A673 (cell line): ENCODE measurements at regions not wholly inside any gene's neighbourhood (a gene's known extent, or its start where the extent isn't known, plus 50 kb on each side); places are given as distances from the start of the nearest gene placed in this dataset.

ENCODE experiments used
- BruUV-seq: library from RNA; stranded (reverse); fragments of 400-500 nt; replicated peaks from 2 replicates; lab custom pipeline; 2021; lab: Mats Ljungman, UMichigan
- CTCF ChIA-PET: fragments of 300-600 bp; sonication (Branson Sonifier 250); formaldehyde crosslinking; loops from one replicate; lab custom pipeline; 2022; ENCODE audit warnings: antibody characterized with exemption; lab: Charles Lee
- POLR2A ChIA-PET: fragments of 300-600 bp; sonication (Branson Sonifier 250); formaldehyde crosslinking; loops from one replicate; lab custom pipeline; 2022; ENCODE audit warnings: antibody characterized with exemption; ENCODE audit not compliant: low non-redundant PET; lab: Charles Lee
- DNase-seq: peaks from one replicate; pipeline ENCODE4 v3.0.0-alpha.2; 2015; ENCODE audit warnings: low spot score
- H3K27ac ChIP-seq: fragments of 200-600 bp; sonication (generic); 2 replicates; pipeline ENCODE4 v1.5.1; 2016; ENCODE audit warnings: mixed run types, low read depth, mild to moderate bottlenecking, mixed read lengths, antibody characterized with exemption, low read length; ENCODE audit not compliant: poor library complexity, severe bottlenecking
- H3K27me3 ChIP-seq: fragments of 200-600 bp; sonication (generic); replicated peaks from 2 replicates; pipeline ENCODE4 v1.6.1; 2017; ENCODE audit warnings: mixed run types, low read depth, mild to moderate bottlenecking, mixed read lengths, antibody characterized with exemption, low read length; ENCODE audit not compliant: insufficient read depth, poor library complexity
- H3K36me3 ChIP-seq: fragments of 200-600 bp; sonication (generic); 2 replicates; pipeline ENCODE4 v1.6.1; 2016; ENCODE audit warnings: mixed run types, mild to moderate bottlenecking, mixed read lengths, antibody characterized with exemption, low read length; ENCODE audit not compliant: insufficient read depth, poor library complexity, severe bottlenecking
- H3K4me1 ChIP-seq: fragments of 200-600 bp; sonication (generic); 2 replicates; pipeline ENCODE4 v1.6.1; 2017; ENCODE audit warnings: mixed run types, mild to moderate bottlenecking, mixed read lengths, antibody characterized with exemption, low read length; ENCODE audit not compliant: insufficient read depth, poor library complexity, severe bottlenecking
- H3K4me3 ChIP-seq: fragments of 200-600 bp; sonication (generic); 2 replicates; pipeline ENCODE4 v1.5.1; 2016; ENCODE audit warnings: low read depth, mixed run types, mild to moderate bottlenecking, mixed read lengths, low read length; ENCODE audit not compliant: poor library complexity, severe bottlenecking
- H3K9me3 ChIP-seq: fragments of 200-600 bp; sonication (generic); 2 replicates; pipeline ENCODE4 v1.6.1; 2016; ENCODE audit warnings: mixed run types, low read depth, mild to moderate bottlenecking, mixed read lengths, antibody characterized with exemption, low read length; ENCODE audit not compliant: poor library complexity, severe bottlenecking
- CTCF ChIP-seq: fragments of 300-800, 200-600 bp; sonication (generic); conservative IDR thresholded peaks from 2 replicates; pipeline ENCODE4 v1.5.1; 2017; ENCODE audit warnings: low read depth, mild to moderate bottlenecking, antibody characterized with exemption, low read length, moderate library complexity, mixed read lengths
- EZH2 ChIP-seq: fragments of 200-600 bp; sonication (generic); IDR thresholded peaks from 2 replicates; pipeline ENCODE4 v1.6.1; 2017; ENCODE audit warnings: borderline replicate concordance, low read depth, mild to moderate bottlenecking, mixed read lengths, antibody characterized with exemption, low read length; ENCODE audit not compliant: poor library complexity, severe bottlenecking
- intact Hi-C: fragments of 100-400 bp; cut with micrococcal nuclease; formaldehyde crosslinking; loops from one replicate; pipeline ENCODE4 v1.10.0; 2022; ENCODE audit not compliant: unreplicated experiment

GRCh38 chr11:116177521-116178210 lies 595.1 kb downstream of the BUD13 start:
- H3K4me1 ChIP-seq: no peaks in the 10 kb centered on the region
- no peak overlapping the region for H3K27ac ChIP-seq
- CTCF ChIA-PET: interaction anchor here (0.6 kb wide), 1 partner anchor 32 kb away, joined by 7 read pairs; no protein-coding TSS in a partner anchor
- POLR2A ChIA-PET: no interaction called here
- DNase-seq: no peak
- H3K4me3 ChIP-seq: no peak overlapping the region
- no peak for TF ChIP-seq EZH2
- TF ChIP-seq CTCF: no peak
- no peaks in the 10 kb centered on the region for H3K27me3 ChIP-seq
- BruUV-seq: no TSS peak
- no peaks in the 10 kb centered on the region for H3K36me3 ChIP-seq
- no peaks in the 10 kb centered on the region for H3K9me3 ChIP-seq
- intact Hi-C loops: no loop called here

- ChIA-PET POLR2A (no interaction called here), CTCF (no interaction called here)
- DNase-seq: no peak
- TF ChIP-seq CTCF (no peak), EZH2 (no peak)
- Histone ChIP-seq H3K4me3 (no peak overlapping the region), H3K4me1 (no peaks in the 10 kb centered on the region), H3K27ac (no peak overlapping the region), H3K36me3 (no peaks in the 10 kb centered on the region), H3K27me3 (no peaks in the 10 kb centered on the region), H3K9me3 (no peaks in the 10 kb centered on the region)
- no TSS peak for BruUV-seq
- intact Hi-C loops: no loop called here
Measured at GRCh38 chr11:116176484-116177005, 596.2 kb downstream of the BUD13 start.

GRCh38 chr11:116175707-116176106 lies 597.1 kb downstream of the BUD13 start:
- no peaks in the 10 kb centered on the region for H3K9me3 ChIP-seq
- no peak overlapping the region for H3K27ac ChIP-seq
- H3K4me3 ChIP-seq: no peak overlapping the region
- ChIA-PET POLR2A (no interaction called here), CTCF (no interaction called here)
- H3K36me3 ChIP-seq: no peaks in the 10 kb centered on the region
- DNase-seq: no peak
- no peak for TF ChIP-seq CTCF
- H3K27me3 ChIP-seq: no peaks in the 10 kb centered on the region
- BruUV-seq: no TSS peak
- intact Hi-C loops: no loop called here
- H3K4me1 ChIP-seq: no peaks in the 10 kb centered on the region
